Tibial artery (tissue), 4 donors: ENCODE measurements at regions not wholly inside any gene's neighbourhood (a gene's known extent, or its start where the extent isn't known, plus 50 kb on each side); places are given as distances from the start of the nearest gene placed in this dataset.
A peak's percentile ranks its signal among the peaks of the same experiment; 100 is the strongest.

Experiments used
- DNase-seq, 2 donors: peaks; one replicate each; pipeline ENCODE4 v3.0.0-alpha.2; 2019
- H3K27ac ChIP-seq, 2 donors: fragments of 200-600 bp; sonication (generic) in 1 of 2; 1 replicate in 1 of 2; 2 replicates in 1 of 2; pipeline ENCODE4 v1.5.1; 2018 to 2019; ENCODE audit warnings: mild to moderate bottlenecking in 1 of 2
- H3K27me3 ChIP-seq, 2 donors: fragments of 200-600 bp; sonication (generic) in 1 of 2; one replicate each; pipeline versions ENCODE4 v1.5.1 to v1.6.0; 2016 to 2019
- H3K36me3 ChIP-seq, 3 donors: fragments of 200-600 bp; sonication (generic) in 2 of 3; one replicate each; pipeline ENCODE4 v1.5.1; 2016 to 2019; ENCODE audit warnings: mild to moderate bottlenecking in 2 of 3
- H3K4me1 ChIP-seq, 4 donors: fragments of 200-600 bp; sonication (generic) in 2 of 4; 1 replicate in 3 of 4; 2 replicates in 1 of 4; pipeline ENCODE4 v1.5.1; 2016 to 2019
- H3K4me3 ChIP-seq, 2 donors: fragments of 200-600 bp; sonication (generic) in 1 of 2; 1 replicate in 1 of 2; 2 replicates in 1 of 2; pipeline ENCODE4 v1.5.1; 2018 to 2019; ENCODE audit warnings: mild to moderate bottlenecking in 2 of 2
- H3K9me3 ChIP-seq, 3 donors: fragments of 200-600 bp; sonication (generic) in 1 of 3; one replicate each; pipeline ENCODE4 v1.5.1; 2016 to 2019
- intact Hi-C: fragments of 100-400 bp; cut with DNase I; formaldehyde crosslinking; loops from one replicate; pipeline ENCODE4 v1.15.0; 2023; ENCODE audit warnings: low total_unique reads
- TF ChIP-seq, protein P1 (sequence below), 2 experiments: fragments of 200-600 bp in 1 of 2; fragments of 450-650 bp in 1 of 2; IDR thresholded peaks; one replicate each; pipeline ENCODE4 v1.5.1; 2017 to 2019; ENCODE audit warnings: antibody characterized with exemption in 2 of 2, mild to moderate bottlenecking in 1 of 2, moderate library complexity in 1 of 2

- DNase-seq = no peak
- no peaks in the 10 kb centered on the region for H3K9me3 ChIP-seq
- no peaks in the 10 kb centered on the region for H3K27me3 ChIP-seq
- H3K4me1 ChIP-seq = no peaks in the 10 kb centered on the region
- no peak overlapping the region for H3K4me3 ChIP-seq
- H3K27ac ChIP-seq = no peak overlapping the region
- intact Hi-C loops = no loop called here
- TF ChIP-seq, protein P1, sequence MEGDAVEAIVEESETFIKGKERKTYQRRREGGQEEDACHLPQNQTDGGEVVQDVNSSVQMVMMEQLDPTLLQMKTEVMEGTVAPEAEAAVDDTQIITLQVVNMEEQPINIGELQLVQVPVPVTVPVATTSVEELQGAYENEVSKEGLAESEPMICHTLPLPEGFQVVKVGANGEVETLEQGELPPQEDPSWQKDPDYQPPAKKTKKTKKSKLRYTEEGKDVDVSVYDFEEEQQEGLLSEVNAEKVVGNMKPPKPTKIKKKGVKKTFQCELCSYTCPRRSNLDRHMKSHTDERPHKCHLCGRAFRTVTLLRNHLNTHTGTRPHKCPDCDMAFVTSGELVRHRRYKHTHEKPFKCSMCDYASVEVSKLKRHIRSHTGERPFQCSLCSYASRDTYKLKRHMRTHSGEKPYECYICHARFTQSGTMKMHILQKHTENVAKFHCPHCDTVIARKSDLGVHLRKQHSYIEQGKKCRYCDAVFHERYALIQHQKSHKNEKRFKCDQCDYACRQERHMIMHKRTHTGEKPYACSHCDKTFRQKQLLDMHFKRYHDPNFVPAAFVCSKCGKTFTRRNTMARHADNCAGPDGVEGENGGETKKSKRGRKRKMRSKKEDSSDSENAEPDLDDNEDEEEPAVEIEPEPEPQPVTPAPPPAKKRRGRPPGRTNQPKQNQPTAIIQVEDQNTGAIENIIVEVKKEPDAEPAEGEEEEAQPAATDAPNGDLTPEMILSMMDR (IDR thresholded peaks at IDR 0.05) = no peak
- H3K36me3 ChIP-seq = no peaks in the 10 kb centered on the region
These were observed 1301.8 kb upstream of the DIAPH2 start for GRCh38 chrX:95382799-95383198.

GRCh38 chrX:95383778-95384177 is 1300.9 kb upstream of the DIAPH2 start:
- Histone ChIP-seq H3K4me3 (no peak overlapping the region), H3K27me3 (no peaks in the 10 kb centered on the region), H3K27ac (no peak overlapping the region), H3K36me3 (no peaks in the 10 kb centered on the region), H3K9me3 (peaks cover 0 to 3% (median 0%) of the 10 kb centered on the region in 3 donors), H3K4me1 (no peaks in the 10 kb centered on the region)
- TF ChIP-seq, protein P1 (IDR thresholded peaks at IDR 0.05) = no peak
- no peak for DNase-seq
- intact Hi-C loops = loop anchor here (2.0 kb wide), 1 partner anchor 65 kb away; no protein-coding TSS in a partner anchor

GRCh38 chrX:95427389-95427788 is 1257.3 kb upstream of the DIAPH2 start:
- TF ChIP-seq, protein P1 (IDR thresholded peaks at IDR 0.05) = no peak
- H3K4me1 ChIP-seq = no peaks in the 10 kb centered on the region
- intact Hi-C loops = no loop called here
- H3K27me3 ChIP-seq = no peaks in the 10 kb centered on the region
- peak in 1 of 2 donors; percentile 21 for DNase-seq
- H3K36me3 ChIP-seq = no peaks in the 10 kb centered on the region
- H3K4me3 ChIP-seq = no peak overlapping the region
- H3K27ac ChIP-seq = no peak overlapping the region
- H3K9me3 ChIP-seq = no peaks in the 10 kb centered on the region

- no peak overlapping the region for H3K27ac ChIP-seq
- intact Hi-C loops = no loop called here
These were observed 1249.4 kb upstream of the DIAPH2 start for GRCh38 chrX:95435198-95435597.

GRCh38 chrX:95441836-95442235 is 1242.8 kb upstream of the DIAPH2 start:
- no peaks in the 10 kb centered on the region for H3K27me3 ChIP-seq
- H3K27ac ChIP-seq = no peak overlapping the region
- H3K4me1 ChIP-seq = no peaks in the 10 kb centered on the region
- no peaks in the 10 kb centered on the region for H3K9me3 ChIP-seq
- DNase-seq = no peak
- H3K4me3 ChIP-seq = no peak overlapping the region
- TF ChIP-seq, protein P1 (IDR thresholded peaks at IDR 0.05) = no peak
- no peaks in the 10 kb centered on the region for H3K36me3 ChIP-seq
- intact Hi-C loops = no loop called here

More at GRCh38 chrX:95435198-95435597, 1249.4 kb upstream of the DIAPH2 start:
- no peaks in the 10 kb centered on the region for H3K9me3 ChIP-seq
- H3K4me3 ChIP-seq = no peak overlapping the region
- no peak for DNase-seq
- no peaks in the 10 kb centered on the region for H3K4me1 ChIP-seq
- no peaks in the 10 kb centered on the region for H3K27me3 ChIP-seq
- TF ChIP-seq, protein P1 (IDR thresholded peaks at IDR 0.05) = no peak
- no peaks in the 10 kb centered on the region for H3K36me3 ChIP-seq

DNA sequence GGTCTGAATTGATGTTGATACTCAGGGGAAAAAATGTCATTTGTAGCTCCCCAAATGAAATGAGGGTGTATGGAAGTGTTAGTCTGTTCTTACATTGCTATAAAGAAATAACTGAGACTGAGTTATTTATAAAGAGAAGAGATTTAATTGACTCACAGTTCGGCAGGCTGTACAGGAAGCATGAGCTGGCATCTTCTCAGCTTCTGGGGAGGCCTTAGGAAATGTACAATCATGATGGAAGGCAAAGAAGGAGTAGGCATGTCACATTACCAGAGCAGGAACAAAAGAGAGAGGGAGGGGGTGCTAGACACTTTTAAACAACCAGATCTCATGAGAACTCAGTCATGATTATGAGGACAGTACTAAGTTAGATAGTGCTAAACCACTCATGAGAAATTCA is 1199.9 kb upstream of the DIAPH2 start:
- H3K36me3 ChIP-seq = no peaks in the 10 kb centered on the region
- intact Hi-C loops = no loop called here
- H3K4me1 ChIP-seq = no peaks in the 10 kb centered on the region
- H3K27ac ChIP-seq = no peak overlapping the region
- no peak overlapping the region for H3K4me3 ChIP-seq
- no peaks in the 10 kb centered on the region for H3K9me3 ChIP-seq
- H3K27me3 ChIP-seq = no peaks in the 10 kb centered on the region
- TF ChIP-seq, protein P1 (IDR thresholded peaks at IDR 0.05) = no peak
- DNase-seq = no peak
